GM19099 (cell line): ENCODE measurements at regions not wholly inside any gene's neighbourhood (a gene's known extent, or its start where the extent isn't known, plus 50 kb on each side); places are given as distances from the start of the nearest gene placed in this dataset.

Experiments used
- POLR2A ChIP-seq: IDR thresholded peaks from 3 replicates; pipeline ENCODE4 v1.6.1; 2011; ENCODE audit warnings: low read depth; ENCODE audit not compliant: insufficient read length; ENCODE audit errors: extremely low read depth

DNA sequence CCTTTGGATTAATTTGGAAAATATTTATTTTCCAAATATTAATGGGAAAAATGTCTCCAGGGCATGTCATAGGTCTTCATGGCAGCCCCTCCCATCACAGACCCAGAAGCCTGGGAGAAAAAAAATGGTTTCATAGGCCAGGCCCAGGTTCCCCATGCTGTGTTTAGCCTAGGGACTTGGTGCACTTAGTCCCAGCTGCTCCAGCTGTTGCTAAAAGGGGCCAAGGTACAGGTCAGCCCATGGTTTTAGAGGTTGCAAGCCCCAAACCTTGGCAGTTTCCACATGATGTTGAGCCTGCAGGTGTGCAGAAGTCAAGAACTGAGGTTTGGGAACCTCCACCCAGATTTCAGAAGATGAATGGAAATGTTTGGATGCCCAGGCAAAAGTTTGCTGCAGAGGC, 309.6 kb downstream of the SOCS6 start:
- no peak for TF ChIP-seq POLR2A

DNA sequence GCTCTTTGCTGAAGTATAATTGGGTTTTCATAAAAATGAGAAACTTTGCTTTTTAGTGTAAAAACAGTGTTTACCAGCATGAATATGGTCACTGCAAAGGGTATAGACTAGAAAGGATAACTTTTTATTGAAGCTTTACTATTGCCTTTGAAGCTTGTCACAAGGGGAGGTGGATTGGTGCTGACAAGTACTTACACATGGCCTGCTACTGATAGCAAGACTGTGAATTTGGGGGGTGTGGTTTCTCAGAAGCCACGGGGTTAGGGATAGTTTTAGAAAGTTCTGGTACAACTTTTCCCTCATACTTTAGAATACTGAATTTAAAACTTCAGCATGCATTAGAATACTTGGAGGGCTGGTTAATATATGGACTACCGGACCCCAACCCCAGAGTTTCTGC, 294.1 kb downstream of the SOCS6 start:
- TF ChIP-seq POLR2A = no peak

DNA sequence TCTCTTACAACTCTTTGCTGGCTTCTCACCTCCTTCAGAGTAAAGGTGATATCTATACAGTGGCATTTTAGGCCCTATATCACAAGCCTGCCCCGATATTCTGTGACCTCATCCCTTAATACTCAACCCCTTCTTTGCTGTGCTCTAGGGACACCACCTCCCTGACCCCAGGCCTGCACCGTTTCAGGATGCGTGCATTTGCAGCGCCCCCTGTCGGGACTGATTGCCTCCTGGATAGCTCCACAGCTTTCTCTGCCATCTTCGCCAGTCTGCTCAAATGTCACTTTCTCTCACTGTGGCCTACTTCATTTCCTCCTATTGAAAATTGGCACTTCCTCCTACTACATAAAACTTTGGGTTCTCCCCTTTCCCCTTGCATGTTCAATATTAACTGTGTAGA, 289.6 kb downstream of the SOCS6 start:
- TF ChIP-seq POLR2A = no peak

DNA sequence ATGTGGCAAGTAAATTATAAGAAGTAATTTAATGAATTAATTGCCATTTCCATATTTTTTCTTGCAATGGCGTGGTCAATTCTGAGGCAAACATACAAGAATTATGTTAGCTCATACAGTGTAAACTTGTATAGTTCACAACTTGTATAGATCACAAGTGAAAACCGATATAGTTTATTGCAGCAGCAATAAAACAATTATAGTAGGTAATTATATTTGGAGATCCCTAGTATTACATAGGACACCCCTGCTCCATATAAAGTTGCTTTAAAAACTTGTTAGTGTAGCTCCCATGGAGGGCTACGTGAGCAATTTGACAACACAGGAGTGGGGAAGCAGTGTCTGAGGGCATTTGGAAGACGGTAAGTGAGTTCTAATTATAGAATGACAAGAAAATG, 288.2 kb downstream of the SOCS6 start:
- no peak for TF ChIP-seq POLR2A

DNA sequence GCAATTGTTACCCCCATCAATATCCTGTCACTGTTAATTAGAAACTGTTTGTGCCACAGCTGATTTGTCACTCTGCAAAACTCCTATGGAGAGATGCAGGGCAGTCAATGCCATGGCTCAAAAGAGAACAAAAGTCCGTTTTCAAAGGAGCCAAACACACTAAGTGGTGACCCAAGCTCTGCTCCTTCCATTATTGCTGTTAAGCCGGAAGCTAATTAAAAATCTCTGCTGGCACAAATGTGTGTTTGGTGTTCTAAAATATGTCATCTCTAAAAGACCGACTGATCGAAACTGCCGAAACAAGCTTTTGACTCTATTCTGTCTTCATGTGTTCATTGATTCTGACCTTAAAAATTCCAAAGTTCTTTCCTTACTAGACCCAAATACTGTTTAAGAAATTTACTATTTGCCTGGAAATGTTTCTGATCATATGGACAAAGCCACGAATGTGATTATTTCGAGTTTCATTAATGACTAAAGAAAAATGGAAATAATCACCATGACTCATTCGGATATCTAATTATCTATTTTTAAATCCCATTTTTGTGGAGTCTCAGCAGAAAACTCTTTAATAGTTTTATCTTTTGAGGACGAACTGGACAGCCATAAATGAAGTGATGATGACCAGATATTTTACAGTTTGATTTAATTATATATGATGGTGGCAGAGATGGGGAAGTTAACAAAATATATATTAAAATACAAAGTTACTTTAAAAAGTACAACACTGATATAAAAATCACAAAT, 287.6 kb downstream of the SOCS6 start:
- no peak for TF ChIP-seq POLR2A

DNA sequence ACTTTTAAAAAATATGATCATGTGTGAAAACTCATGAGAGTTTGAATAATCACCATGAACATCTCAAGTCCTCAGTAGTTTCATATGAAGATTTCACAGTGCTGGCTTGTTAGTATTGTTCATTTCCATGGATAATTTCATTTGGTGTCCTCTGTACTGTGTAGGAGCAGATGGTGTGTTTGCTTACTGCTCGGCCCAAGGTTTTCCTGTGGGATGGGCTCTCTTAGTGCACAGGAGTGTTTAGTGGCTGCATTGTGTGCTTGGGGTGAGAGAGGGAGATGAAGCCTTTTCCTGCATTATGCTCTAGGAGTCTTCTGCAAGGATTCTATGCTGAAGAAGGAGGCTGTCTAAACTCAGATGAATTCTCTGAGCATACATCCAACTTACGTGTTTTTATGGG, 270.6 kb downstream of the SOCS6 start:
- no peak for TF ChIP-seq POLR2A

DNA sequence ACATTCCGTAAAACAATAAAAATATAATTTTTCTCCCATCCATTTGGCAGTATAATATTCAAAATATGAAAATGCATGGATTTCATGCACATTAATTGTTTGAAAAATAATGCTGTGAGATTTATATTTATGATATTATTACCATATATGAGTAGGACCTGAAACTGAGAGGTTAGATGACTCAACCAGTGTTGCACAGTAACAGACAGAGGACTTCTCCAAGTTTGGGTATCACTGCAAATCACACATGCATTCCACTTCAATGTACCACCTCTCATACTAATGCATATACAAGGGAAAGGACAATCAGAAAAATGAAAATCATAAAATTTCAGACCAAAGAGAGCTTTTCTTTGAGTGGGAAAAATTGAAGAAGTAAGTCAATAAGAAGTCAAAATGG, 269.5 kb downstream of the SOCS6 start:
- no peak for TF ChIP-seq POLR2A

DNA sequence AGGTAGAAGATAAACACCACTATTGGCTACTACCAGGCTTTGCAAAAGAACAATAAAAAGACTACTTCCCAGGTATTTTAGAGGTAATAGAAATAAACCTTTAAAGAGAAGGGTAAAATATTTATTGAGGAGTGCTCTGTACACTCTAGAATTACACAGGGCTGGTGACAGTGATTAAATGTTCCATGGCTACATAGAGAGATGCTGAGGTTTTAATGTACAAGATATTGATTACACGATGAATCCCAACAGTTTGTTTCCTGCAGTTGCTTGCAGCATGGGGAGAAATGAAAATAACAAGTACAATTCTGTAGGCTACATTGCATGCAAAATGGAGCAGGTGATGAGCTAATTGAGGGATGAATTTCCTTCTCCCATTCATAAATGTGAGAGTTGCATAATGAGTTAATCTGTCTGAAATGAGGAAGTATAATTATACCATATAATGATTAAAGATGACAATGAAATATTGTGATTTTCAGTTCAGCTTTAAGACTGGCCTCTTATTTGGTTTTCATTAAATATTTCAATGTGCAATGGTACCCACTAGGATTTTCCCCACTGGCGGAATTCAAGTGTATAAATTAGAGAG, 266.1 kb downstream of the SOCS6 start:
- no peak for TF ChIP-seq POLR2A

DNA sequence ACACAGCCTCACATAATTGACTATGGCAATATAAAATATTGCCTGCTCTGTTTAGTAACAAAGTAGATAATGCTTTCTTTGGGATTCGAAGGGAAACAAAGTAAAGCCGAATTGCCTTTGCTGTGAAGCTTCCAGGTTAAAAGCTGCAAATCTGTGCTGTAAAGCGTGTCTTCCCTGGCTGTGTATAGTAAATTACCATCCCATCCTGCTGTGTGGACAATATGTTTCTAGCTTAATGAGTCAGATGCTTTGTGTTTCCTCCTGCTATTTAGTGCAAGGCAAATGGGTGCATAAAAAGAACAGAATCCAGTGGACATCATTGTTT, 265.1 kb downstream of the SOCS6 start:
- no peak for TF ChIP-seq POLR2A

DNA sequence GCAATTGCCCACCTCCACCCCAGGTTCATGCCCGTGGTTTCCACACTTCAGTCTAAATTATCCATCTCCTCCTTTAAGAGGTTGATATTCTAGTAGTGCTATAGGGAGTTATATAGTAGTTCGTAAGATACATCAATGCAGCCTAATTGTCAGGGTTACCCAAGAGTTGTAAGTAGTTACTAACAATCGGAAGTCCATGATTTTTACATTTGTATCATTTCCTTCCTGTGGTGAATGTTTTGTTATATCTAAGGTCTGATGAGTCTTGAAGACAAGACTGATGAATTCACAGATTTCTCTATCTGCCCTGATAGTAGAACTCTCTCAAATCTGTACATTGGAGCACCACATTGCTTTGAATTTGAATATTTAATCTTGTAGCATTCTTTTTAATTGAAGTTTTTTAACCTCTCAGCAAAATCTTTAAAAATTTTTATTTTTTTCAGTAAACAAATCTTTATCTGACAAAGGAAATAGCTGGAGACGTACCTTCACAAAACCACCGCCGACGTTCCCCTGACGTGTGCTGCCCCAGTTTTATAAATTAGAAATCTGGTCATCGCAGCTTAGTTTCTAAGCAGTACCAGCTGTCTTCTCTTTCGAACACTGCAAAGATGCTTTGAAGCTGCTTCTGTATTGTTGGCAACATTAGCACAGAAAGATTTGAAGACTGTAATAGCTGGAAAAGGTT, 264.5 kb downstream of the SOCS6 start:
- no peak for TF ChIP-seq POLR2A

DNA sequence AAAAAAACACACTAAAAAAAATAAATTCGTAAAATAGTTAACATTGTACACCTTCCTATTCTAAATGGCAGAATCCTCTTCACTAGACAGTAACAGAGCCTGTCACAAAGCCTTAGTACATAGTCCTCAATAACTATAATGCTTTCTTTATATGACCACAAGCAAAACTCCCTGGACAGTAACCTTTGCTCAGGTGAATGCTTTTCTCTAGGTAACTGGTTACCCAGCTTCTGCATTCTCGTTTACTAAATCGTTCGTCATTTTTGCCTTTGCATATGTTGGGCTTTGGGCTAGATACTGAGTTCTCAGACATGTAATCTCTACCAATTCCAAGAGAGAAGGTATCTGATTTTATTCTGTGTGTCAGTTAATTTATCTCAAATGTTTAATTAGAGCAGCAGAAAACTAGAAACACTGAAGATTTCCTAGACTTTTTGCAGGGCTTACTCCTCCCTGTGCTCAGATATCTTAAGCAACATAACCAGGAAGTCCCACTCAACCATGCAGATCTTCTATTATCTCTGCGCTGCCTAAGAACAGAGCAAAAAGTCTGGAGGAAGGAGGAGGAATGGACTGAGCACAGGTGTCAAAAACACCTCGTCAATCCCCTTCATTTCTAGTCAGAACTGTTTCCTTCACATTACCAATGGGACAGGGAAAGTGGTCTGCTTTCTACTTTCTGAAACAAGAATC, 247.7 kb downstream of the SOCS6 start:
- no peak for TF ChIP-seq POLR2A

DNA sequence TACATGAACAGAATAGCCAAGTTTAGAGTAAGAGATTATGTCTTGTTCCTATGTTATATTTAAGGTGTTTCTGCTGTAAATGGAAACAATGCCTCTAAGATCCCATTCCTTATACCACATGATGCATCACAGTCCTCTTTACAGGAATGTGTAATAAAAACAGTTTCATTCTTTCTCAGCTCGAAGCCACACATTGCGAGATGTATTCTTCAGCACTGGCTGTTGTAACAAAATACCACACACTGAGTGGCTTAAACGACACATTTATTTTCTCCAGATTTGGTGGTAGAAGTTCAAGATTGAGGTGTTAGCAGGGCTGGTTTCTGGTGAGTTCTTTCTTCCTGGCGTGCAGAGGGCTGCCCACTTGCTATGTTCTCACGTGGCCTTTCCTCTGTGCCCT, 246.2 kb downstream of the SOCS6 start:
- TF ChIP-seq POLR2A = no peak

DNA sequence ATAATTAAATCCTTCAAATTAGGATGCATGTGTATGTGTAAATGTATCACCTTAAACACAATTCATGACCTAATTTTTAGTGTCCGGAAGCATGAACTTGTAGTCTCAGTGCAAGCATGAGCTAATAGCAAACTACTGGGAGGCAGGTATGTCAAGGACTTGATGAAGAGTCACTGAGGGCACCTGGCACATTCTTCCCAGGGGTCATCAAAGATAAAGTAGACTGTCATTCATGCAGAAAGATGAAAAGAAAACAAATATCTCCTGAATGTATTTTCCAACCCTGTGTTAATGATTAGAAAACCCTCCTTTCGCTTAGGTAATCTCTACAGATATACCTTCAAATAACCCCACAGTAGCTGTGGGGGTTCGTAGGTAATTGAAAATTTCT, 234.9 kb downstream of the SOCS6 start:
- no peak for TF ChIP-seq POLR2A

DNA sequence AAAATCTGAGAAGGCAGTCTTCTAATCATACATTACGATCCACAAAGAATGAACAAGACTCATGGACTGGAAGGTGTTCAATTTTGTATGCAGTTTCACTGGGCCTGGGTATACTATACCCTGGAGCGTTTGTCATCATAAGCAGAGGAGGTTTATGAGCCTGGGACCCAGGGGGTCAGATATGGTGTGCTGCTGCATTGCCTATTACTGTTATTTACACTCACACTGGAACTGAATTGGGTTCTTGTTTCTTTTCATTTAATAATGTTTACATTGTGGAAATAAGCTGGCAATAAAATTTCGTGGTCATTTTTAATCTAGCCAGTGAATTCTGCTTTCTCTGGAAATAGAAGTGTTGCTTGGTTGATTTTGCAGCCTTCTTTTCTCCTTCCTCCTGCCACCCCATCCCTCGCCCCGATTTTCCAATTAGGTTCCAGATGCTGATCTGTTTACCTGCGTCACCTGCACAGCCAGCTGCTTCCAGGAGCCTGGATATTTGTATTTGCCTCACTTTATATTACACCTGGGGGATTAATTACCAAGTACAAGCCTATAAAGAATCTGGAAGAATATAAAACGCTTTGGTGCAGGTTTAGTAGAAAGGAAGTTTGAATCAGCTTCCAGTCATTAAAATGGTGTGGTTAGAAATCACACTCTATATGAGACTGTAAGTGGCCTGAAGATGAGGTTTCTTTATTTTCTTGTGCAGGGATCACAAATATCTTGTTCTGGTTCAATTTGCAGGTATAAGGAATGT, 234.4 kb downstream of the SOCS6 start:
- no peak for TF ChIP-seq POLR2A

DNA sequence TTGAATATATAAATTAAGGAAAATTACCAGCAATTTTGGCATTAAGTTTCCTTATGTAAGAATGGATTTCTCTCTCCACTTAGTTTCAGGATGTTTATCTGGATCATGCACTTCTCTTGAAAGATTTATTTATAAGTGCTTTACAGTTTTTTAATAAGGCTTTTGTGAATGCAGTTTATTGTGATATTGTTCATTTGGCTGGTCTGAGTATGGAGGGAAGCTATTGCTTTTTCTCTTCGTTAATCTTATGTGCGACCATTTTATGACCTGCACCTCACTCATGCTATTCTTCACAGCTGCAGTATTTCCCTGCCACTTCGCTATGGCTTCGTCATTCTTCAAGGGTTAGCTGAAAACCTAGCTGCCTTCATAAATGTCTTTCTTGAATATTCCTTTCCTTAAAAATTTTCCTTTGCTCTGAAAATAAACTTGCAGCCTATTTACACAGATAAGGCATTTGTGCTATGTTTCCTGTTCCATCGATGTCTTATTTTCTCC, 233.4 kb downstream of the SOCS6 start:
- no peak for TF ChIP-seq POLR2A
